Hepatocyte (in vitro differentiated cells): ENCODE measurements at regions not wholly inside any gene's neighbourhood (a gene's known extent, or its start where the extent isn't known, plus 50 kb on each side); places are given as distances from the start of the nearest gene placed in this dataset.

Experiments
- DNase-seq: peaks from one replicate; pipeline ENCODE4 v3.0.0-alpha.2; 2016; ENCODE audit warnings: low spot score
- H2AFZ ChIP-seq: fragments of 200-600 bp; sonication (generic); 2 replicates; pipeline ENCODE4 v1.6.0; 2016; ENCODE audit warnings: antibody characterized with exemption, mild to moderate bottlenecking
- H3K27ac ChIP-seq: fragments of 200-600 bp; sonication (generic); 2 replicates; pipeline ENCODE4 v1.5.1; 2016; ENCODE audit warnings: mild to moderate bottlenecking
- H3K27me3 ChIP-seq: fragments of 200-600 bp; sonication (generic); 2 replicates; pipeline ENCODE4 v1.6.1; 2016
- H3K36me3 ChIP-seq: fragments of 200-600 bp; sonication (generic); replicated peaks from 2 replicates; pipeline ENCODE4 v1.5.1; 2016; ENCODE audit warnings: low read depth; ENCODE audit not compliant: insufficient read depth
- H3K4me1 ChIP-seq: fragments of 200-600 bp; sonication (generic); 2 replicates; pipeline ENCODE4 v1.5.1; 2016; ENCODE audit warnings: mild to moderate bottlenecking, moderate library complexity; ENCODE audit not compliant: insufficient read depth
- H3K4me2 ChIP-seq: fragments of 200-600 bp; sonication (generic); 2 replicates; pipeline ENCODE4 v1.6.0; 2016
- H3K4me3 ChIP-seq: fragments of 200-600 bp; sonication (generic); 2 replicates; pipeline ENCODE4 v1.5.1; 2016; ENCODE audit warnings: mild to moderate bottlenecking
- H3K79me2 ChIP-seq: fragments of 200-600 bp; sonication (generic); 2 replicates; pipeline ENCODE4 v1.6.0; 2017; ENCODE audit warnings: mild to moderate bottlenecking
- H3K9me2 ChIP-seq: fragments of 200-600 bp; sonication (generic); replicated peaks from 2 replicates; pipeline ENCODE4 v1.6.0; 2017; ENCODE audit warnings: mild to moderate bottlenecking; ENCODE audit not compliant: insufficient read depth
- H3K9me3 ChIP-seq: fragments of 200-600 bp; sonication (generic); 2 replicates; pipeline ENCODE4 v1.5.1; 2016; ENCODE audit warnings: low read depth, mild to moderate bottlenecking
- H4K20me1 ChIP-seq: fragments of 200-600 bp; sonication (generic); 2 replicates; pipeline ENCODE4 v1.6.0; 2016; ENCODE audit warnings: mild to moderate bottlenecking; ENCODE audit not compliant: insufficient read depth, poor library complexity, severe bottlenecking
- CTCF ChIP-seq: fragments of 200-600 bp; sonication (generic); IDR thresholded peaks from 2 replicates; pipeline ENCODE4 v1.5.1; 2016; ENCODE audit warnings: antibody characterized with exemption, mild to moderate bottlenecking; ENCODE audit not compliant: poor library complexity
- EZH2 ChIP-seq: fragments of 200-600 bp; sonication (generic); IDR thresholded peaks from 2 replicates; pipeline ENCODE4 v1.6.1; 2016; ENCODE audit warnings: antibody characterized with exemption, mild to moderate bottlenecking, borderline replicate concordance
- EZH2phosphoT487 ChIP-seq: fragments of 200-600 bp; sonication (generic); IDR thresholded peaks from one replicate; pipeline ENCODE4 v1.6.1; 2018; ENCODE audit warnings: antibody characterized with exemption, mild to moderate bottlenecking, low read depth, moderate library complexity; ENCODE audit not compliant: unreplicated experiment, severe bottlenecking
- WGBS: methylation state at CpG from one replicate; pipeline ENCODE4 v1.1.6; 2016; ENCODE audit warnings: low lambda C conversion rate; ENCODE audit errors: missing lambda C conversion rate; 5-methylcytosine and 5-hydroxymethylcytosine counted together

DNA sequence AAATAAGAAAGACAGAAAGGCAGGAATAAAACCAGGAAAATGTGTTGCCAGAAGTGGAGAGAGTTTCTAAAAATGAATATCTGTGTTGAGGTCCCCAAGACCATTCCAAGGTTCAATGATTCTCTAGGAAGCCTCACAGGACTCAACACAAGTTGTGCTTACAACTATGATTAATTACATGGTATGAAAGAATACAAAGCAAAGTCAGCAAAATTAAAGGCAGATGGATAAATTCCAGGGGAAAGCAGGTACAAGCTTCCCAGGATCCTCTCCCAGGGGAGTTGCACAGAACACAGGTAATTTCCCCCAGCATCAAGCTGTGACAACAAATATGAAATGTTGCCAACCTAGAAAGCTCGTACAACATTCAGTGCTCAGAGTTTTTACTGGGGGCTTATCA, 154.4 kb upstream of the HNMT start:
- Histone ChIP-seq H3K27me3 (no peaks in the 10 kb centered on the region), H3K9me3 (no peaks in the 10 kb centered on the region), H3K79me2 (no peaks in the 10 kb centered on the region), H3K4me2 (no peak overlapping the region), H3K4me3 (no peak overlapping the region), H2AFZ (no peak overlapping the region), H4K20me1 (no peaks in the 10 kb centered on the region), H3K36me3 (no peaks in the 10 kb centered on the region), H3K4me1 (no peaks in the 10 kb centered on the region), H3K27ac (no peak overlapping the region), H3K9me2 (no peaks in the 10 kb centered on the region)
- no peak for TF ChIP-seq EZH2
- no peak for TF ChIP-seq EZH2phosphoT487
- no peak for TF ChIP-seq CTCF
- WGBS, result 86% methylated on average over 1 of the region's 1 CpG
- DNase-seq, result no peak

- no peak for DNase-seq
Measured at GRCh38 chr2:137812517-137812916, 151.8 kb upstream of the HNMT start.

DNA sequence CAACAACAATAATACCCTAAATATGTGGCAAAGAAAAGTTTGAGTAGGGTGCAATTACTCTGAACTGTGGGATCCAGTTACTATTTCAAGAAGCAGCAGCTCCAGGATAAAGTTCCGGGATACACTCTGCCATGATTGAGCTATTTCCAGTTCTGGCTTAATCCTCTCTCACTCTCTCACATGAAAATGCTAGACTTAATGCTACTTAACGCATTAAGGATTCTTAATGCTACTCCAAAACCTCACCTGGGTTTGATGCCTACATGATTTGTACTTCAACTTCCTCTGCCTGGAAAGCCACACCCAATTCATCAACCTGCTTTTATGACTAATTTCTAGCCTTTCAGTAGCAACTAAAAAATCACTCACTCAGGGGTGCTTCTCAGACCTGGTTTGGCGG, 151.1 kb upstream of the HNMT start:
- no peak overlapping the region for H3K27ac ChIP-seq
- H3K4me2 ChIP-seq, result no peak overlapping the region
- no peaks in the 10 kb centered on the region for H4K20me1 ChIP-seq
- H3K36me3 ChIP-seq, result no peaks in the 10 kb centered on the region
- no peaks in the 10 kb centered on the region for H3K4me1 ChIP-seq
- TF ChIP-seq EZH2 (no peak), EZH2phosphoT487 (no peak), CTCF (no peak)
- H3K9me2 ChIP-seq, result no peaks in the 10 kb centered on the region
- no peak overlapping the region for H2AFZ ChIP-seq
- no peak for DNase-seq
- no peaks in the 10 kb centered on the region for H3K79me2 ChIP-seq
- H3K9me3 ChIP-seq, result no peaks in the 10 kb centered on the region
- WGBS, result 88% methylated on average over 3 of the region's 3 CpGs
- no peaks in the 10 kb centered on the region for H3K27me3 ChIP-seq
- no peak overlapping the region for H3K4me3 ChIP-seq

More at GRCh38 chr2:137812517-137812916, 151.8 kb upstream of the HNMT start:
- Histone ChIP-seq H3K4me2 (no peak overlapping the region), H3K79me2 (no peaks in the 10 kb centered on the region), H3K27ac (no peak overlapping the region), H3K4me3 (no peak overlapping the region), H3K27me3 (no peaks in the 10 kb centered on the region), H2AFZ (no peak overlapping the region), H3K9me2 (no peaks in the 10 kb centered on the region), H3K36me3 (no peaks in the 10 kb centered on the region), H3K4me1 (no peaks in the 10 kb centered on the region), H4K20me1 (no peaks in the 10 kb centered on the region), H3K9me3 (no peaks in the 10 kb centered on the region)
- TF ChIP-seq CTCF (no peak), EZH2phosphoT487 (no peak), EZH2 (no peak)

GRCh38 chr2:137817058-137817457, 147.2 kb upstream of the HNMT start:
- 60% methylated on average over 3 of the region's 3 CpGs for WGBS

More at GRCh38 chr2:137817058-137817457, 147.2 kb upstream of the HNMT start:
- Histone ChIP-seq H3K9me3 (no peaks in the 10 kb centered on the region), H3K27ac (no peak overlapping the region), H3K4me2 (no peak overlapping the region), H3K79me2 (no peaks in the 10 kb centered on the region), H3K36me3 (no peaks in the 10 kb centered on the region), H3K27me3 (no peaks in the 10 kb centered on the region), H3K4me1 (no peaks in the 10 kb centered on the region), H3K9me2 (no peaks in the 10 kb centered on the region), H4K20me1 (no peaks in the 10 kb centered on the region), H2AFZ (no peak overlapping the region), H3K4me3 (no peak overlapping the region)
- TF ChIP-seq CTCF, result no peak
- TF ChIP-seq EZH2, result no peak
- TF ChIP-seq EZH2phosphoT487, result no peak
- no peak for DNase-seq
